GM21515 (cell line): ENCODE measurements at regions not wholly inside any gene's neighbourhood (a gene's known extent, or its start where the extent isn't known, plus 50 kb on each side); places are given as distances from the start of the nearest gene placed in this dataset.

Experiments used
- ATAC-seq: cut with Tn5 transposase; IDR thresholded peaks from one replicate; pipeline ENCODE4 v1.9.1; 2021; ENCODE audit not compliant: unreplicated experiment

GRCh38 chr13:102940143-102940542 is 94.3 kb downstream of the ERCC5 start:
- ATAC-seq, result no peak

- ATAC-seq, result no peak
These were observed 90.1 kb downstream of the ERCC5 start for GRCh38 chr13:102935896-102936321.

GRCh38 chr13:102933523-102933922 is 87.7 kb downstream of the ERCC5 start:
- no peak for ATAC-seq

GRCh38 chr13:102933122-102933521 is 87.3 kb downstream of the ERCC5 start:
- ATAC-seq, result no peak

- ATAC-seq, result no peak
These were observed 86.5 kb downstream of the ERCC5 start for GRCh38 chr13:102932331-102932730.

GRCh38 chr13:102930566-102930965 is 84.7 kb downstream of the ERCC5 start:
- no peak for ATAC-seq

- ATAC-seq, result no peak
These were observed 83.3 kb downstream of the ERCC5 start for GRCh38 chr13:102928941-102929675.
